Right atrium auricular region (tissue), 2 donors: ENCODE measurements at regions not wholly inside any gene's neighbourhood (a gene's known extent, or its start where the extent isn't known, plus 50 kb on each side); places are given as distances from the start of the nearest gene placed in this dataset.

ENCODE experiments used
- DNase-seq: peaks from one replicate; pipeline ENCODE4 v3.0.0-alpha.2; 2019; ENCODE audit warnings: low spot score
- H3K27ac ChIP-seq, 2 donors: fragments of 200-600 bp; sonication (generic); 1 replicate in 1 of 2; 2 replicates in 1 of 2; pipeline ENCODE4 v1.5.1; 2016 to 2019
- H3K27me3 ChIP-seq, 2 donors: fragments of 200-600 bp; sonication (generic); one replicate each; pipeline versions ENCODE4 v1.5.1 to v1.6.0; 2017 to 2019
- H3K36me3 ChIP-seq: fragments of 200-600 bp; sonication (generic); one replicate; pipeline ENCODE4 v1.5.1; 2016
- H3K4me1 ChIP-seq, 2 donors: fragments of 200-600 bp; sonication (generic); one replicate each; pipeline versions ENCODE4 v1.5.1 to v1.6.0; 2017 to 2019
- H3K4me3 ChIP-seq, 2 donors: fragments of 200-600 bp; sonication (generic); 1 replicate in 1 of 2; 2 replicates in 1 of 2; pipeline ENCODE4 v1.5.1; 2017 to 2019; ENCODE audit warnings: mild to moderate bottlenecking in 1 of 2, moderate library complexity in 1 of 2
- H3K9me3 ChIP-seq, 2 donors: fragments of 200-600 bp; sonication (generic); one replicate each; pipeline ENCODE4 v1.5.1; 2019
- TF ChIP-seq, protein P1 (sequence below), 2 donors: fragments of 200-600 bp; sonication (generic); IDR thresholded peaks; one replicate each; pipeline ENCODE4 v1.5.1; 2019; ENCODE audit warnings: antibody characterized with exemption in 2 of 2

DNA sequence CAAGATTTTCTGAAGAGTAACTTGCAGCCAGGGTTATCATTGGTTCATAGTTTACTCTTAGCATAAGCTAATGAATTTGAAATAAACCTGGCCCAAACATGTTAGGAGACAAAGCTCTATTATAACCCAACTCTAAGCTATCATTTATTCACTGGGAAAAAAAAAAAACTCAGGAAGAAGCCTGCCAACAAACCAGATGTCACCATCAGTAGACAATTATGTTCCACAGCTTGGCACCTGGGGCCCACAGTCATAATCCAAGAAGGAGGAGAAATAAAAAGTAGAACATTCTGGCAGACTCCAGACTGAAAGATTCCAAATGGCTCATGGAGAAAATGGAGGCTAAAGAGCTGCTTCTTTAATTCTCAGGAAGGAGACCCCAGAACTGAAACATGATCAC, 100.0 kb upstream of the CNR1 start:
- Histone ChIP-seq H3K27ac (no peak overlapping the region), H3K36me3 (no peaks in the 10 kb centered on the region), H3K4me3 (no peak overlapping the region), H3K9me3 (no peaks in the 10 kb centered on the region), H3K4me1 (no peaks in the 10 kb centered on the region), H3K27me3 (no peaks in the 10 kb centered on the region)
- DNase-seq = no peak
- TF ChIP-seq, protein P1, sequence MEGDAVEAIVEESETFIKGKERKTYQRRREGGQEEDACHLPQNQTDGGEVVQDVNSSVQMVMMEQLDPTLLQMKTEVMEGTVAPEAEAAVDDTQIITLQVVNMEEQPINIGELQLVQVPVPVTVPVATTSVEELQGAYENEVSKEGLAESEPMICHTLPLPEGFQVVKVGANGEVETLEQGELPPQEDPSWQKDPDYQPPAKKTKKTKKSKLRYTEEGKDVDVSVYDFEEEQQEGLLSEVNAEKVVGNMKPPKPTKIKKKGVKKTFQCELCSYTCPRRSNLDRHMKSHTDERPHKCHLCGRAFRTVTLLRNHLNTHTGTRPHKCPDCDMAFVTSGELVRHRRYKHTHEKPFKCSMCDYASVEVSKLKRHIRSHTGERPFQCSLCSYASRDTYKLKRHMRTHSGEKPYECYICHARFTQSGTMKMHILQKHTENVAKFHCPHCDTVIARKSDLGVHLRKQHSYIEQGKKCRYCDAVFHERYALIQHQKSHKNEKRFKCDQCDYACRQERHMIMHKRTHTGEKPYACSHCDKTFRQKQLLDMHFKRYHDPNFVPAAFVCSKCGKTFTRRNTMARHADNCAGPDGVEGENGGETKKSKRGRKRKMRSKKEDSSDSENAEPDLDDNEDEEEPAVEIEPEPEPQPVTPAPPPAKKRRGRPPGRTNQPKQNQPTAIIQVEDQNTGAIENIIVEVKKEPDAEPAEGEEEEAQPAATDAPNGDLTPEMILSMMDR (IDR thresholded peaks at IDR 0.05) = no peak

DNA sequence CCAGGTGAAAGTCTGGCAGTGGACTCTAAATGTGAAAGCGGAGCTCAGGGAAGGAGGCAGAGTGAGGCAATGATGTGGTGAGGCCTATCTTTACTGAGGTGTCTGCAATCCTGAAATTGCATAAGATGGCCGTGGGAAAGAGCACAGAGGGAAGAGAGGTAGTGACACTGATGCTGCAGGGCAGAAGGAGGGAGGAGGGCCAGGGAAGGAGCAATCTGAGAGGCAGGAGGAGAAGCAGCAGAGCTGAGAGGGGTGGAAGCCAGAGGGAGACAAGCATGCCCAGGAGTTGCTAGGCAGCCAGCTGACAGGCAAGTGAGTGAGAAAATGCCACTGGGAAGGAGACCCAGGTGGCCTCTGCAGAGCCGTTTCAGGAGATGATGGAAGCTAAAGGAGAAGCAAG, 97.4 kb upstream of the CNR1 start:
- H3K4me3 ChIP-seq = no peak overlapping the region
- no peaks in the 10 kb centered on the region for H3K9me3 ChIP-seq
- no peak for DNase-seq
- no peak overlapping the region for H3K27ac ChIP-seq
- H3K27me3 ChIP-seq = no peaks in the 10 kb centered on the region
- no peaks in the 10 kb centered on the region for H3K36me3 ChIP-seq
- H3K4me1 ChIP-seq = no peaks in the 10 kb centered on the region
- TF ChIP-seq, protein P1 (IDR thresholded peaks at IDR 0.05) = no peak

DNA sequence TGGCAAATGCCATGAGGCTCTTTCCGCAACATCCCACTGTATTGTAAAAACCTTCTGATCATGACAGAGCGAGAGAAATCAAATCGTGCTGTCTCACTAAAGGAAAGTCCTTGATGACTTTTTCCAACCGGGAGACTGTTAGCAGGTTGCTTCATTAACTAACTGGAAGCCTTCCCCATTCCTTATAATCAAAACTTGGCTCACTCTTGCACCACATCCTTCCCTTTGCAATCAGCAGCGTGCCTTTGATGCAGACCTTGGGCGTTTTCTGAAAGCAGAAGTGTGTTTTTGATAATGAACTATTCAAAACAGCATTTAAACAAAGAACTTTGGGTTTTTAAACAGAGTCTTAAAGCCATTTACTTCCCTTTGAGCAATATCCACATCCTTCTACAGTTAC, 96.2 kb upstream of the CNR1 start:
- TF ChIP-seq, protein P1 (IDR thresholded peaks at IDR 0.05) = no peak
- Histone ChIP-seq H3K27me3 (no peaks in the 10 kb centered on the region), H3K4me3 (no peak overlapping the region), H3K36me3 (no peaks in the 10 kb centered on the region), H3K4me1 (no peaks in the 10 kb centered on the region), H3K27ac (no peak overlapping the region), H3K9me3 (no peaks in the 10 kb centered on the region)
- DNase-seq = no peak

DNA sequence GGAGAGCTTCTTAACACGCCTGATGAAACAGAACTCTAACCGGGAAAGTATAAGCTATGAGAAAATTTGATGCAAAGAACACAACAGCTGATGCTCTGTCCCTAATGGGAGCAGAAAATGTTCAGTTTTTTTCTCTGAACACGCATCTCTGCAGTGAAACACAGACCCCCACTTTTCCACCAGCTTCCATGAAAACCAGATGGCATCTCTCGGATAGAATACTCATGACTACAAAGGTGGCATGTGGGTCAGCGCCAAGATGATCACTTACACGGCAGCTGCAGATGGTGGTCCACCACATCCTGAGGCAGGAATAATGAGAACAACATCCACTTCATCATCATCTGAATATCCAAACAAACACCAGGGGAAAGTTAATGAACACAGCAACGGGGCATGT, 85.2 kb upstream of the CNR1 start:
- Histone ChIP-seq H3K4me3 (no peak overlapping the region), H3K27me3 (no peaks in the 10 kb centered on the region), H3K9me3 (no peaks in the 10 kb centered on the region), H3K27ac (no peak overlapping the region), H3K36me3 (no peaks in the 10 kb centered on the region), H3K4me1 (no peaks in the 10 kb centered on the region)
- DNase-seq = no peak
- TF ChIP-seq, protein P1 (IDR thresholded peaks at IDR 0.05) = no peak

DNA sequence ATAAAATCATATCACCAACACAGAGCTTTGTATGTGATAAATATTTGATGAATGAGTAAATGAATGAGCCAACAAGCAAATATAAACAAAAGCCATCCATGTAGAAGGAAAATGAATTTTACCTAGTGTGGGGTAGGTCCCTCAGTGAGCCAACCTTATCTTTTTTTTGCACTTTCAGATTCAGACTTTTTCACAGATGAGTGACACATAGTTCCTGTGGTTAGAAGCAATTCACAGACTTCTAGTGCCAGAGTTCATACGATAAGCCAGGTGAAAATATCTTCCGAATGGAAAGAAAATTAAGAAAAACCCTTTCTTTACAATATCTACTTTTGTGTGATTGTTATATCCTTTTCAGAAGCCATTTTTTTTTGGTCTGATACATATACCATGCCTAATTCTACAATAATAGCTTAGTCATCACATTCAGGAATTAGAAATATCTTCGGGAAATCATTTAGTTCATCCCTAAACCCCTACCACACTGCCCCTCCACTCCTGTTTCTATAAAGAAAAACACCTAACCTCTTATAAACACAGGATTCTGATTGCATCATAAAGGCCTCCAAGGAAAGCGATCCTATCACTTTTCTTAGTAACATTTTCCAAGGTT, 82.7 kb upstream of the CNR1 start:
- no peaks in the 10 kb centered on the region for H3K36me3 ChIP-seq
- TF ChIP-seq, protein P1 (IDR thresholded peaks at IDR 0.05) = no peak
- DNase-seq = no peak
- no peak overlapping the region for H3K27ac ChIP-seq
- H3K9me3 ChIP-seq = no peaks in the 10 kb centered on the region
- H3K4me1 ChIP-seq = no peaks in the 10 kb centered on the region
- no peak overlapping the region for H3K4me3 ChIP-seq
- no peaks in the 10 kb centered on the region for H3K27me3 ChIP-seq

DNA sequence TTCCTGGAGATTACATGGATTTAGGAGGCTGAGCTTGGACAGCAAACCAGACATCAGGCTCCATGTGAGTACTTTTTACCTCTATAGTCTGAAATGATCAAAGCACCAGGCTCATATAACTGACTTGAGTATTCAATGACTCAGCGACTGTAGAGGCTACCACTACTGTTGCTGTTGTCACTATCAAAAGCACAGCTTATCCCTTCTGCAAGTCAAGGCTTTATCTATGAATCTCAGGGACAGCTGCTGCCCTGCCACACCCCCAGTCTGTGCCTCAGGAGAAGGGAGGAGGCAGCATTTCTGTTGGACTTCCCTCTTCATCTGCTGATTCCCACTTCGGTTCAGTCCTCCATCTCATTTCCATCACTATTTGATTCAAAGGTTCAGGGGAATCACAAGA, 80.5 kb upstream of the CNR1 start:
- no peak for DNase-seq
- no peaks in the 10 kb centered on the region for H3K4me1 ChIP-seq
- TF ChIP-seq, protein P1 (IDR thresholded peaks at IDR 0.05) = no peak
- H3K36me3 ChIP-seq = no peaks in the 10 kb centered on the region
- no peak overlapping the region for H3K4me3 ChIP-seq
- no peaks in the 10 kb centered on the region for H3K27me3 ChIP-seq
- H3K9me3 ChIP-seq = peaks cover 0 to 6% of the 10 kb centered on the region in 2 donors
- no peak overlapping the region for H3K27ac ChIP-seq
